HS-5 (cell line): ENCODE measurements at regions not wholly inside any gene's neighbourhood (a gene's known extent, or its start where the extent isn't known, plus 50 kb on each side); places are given as distances from the start of the nearest gene placed in this dataset.

ENCODE experiments used
- DNase-seq: peaks from one replicate; pipeline ENCODE4 v3.0.0-alpha.2; 2012; ENCODE audit warnings: low read depth

GRCh38 chr5:176733406-176734262 is 76.7 kb upstream of the UNC5A start:
- no peak for DNase-seq

GRCh38 chr5:176734756-176735342 is 75.5 kb upstream of the UNC5A start:
- no peak for DNase-seq

GRCh38 chr5:176735383-176736265 is 74.7 kb upstream of the UNC5A start:
- DNase-seq = no peak

- no peak for DNase-seq
Measured at GRCh38 chr5:176736301-176736930, 73.9 kb upstream of the UNC5A start.

- DNase-seq = no peak
Measured at GRCh38 chr5:176736931-176737745, 73.2 kb upstream of the UNC5A start.

- DNase-seq = no peak
Measured at GRCh38 chr5:176737746-176738636, 72.4 kb upstream of the UNC5A start.

- DNase-seq = no peak
Measured at GRCh38 chr5:176738637-176739250, 71.6 kb upstream of the UNC5A start.

- DNase-seq = no peak
Measured at GRCh38 chr5:176739461-176740051, 70.8 kb upstream of the UNC5A start.

- DNase-seq = no peak
Measured at GRCh38 chr5:176740131-176740701, 70.1 kb upstream of the UNC5A start.

GRCh38 chr5:176740702-176741496 is 69.5 kb upstream of the UNC5A start:
- no peak for DNase-seq

- DNase-seq = no peak
Measured at GRCh38 chr5:176741561-176742211, 68.7 kb upstream of the UNC5A start.

GRCh38 chr5:176742246-176743105 is 67.9 kb upstream of the UNC5A start:
- no peak for DNase-seq

- no peak for DNase-seq
Measured at GRCh38 chr5:176743136-176743861, 67.1 kb upstream of the UNC5A start.

GRCh38 chr5:176743868-176744583 is 66.3 kb upstream of the UNC5A start:
- no peak for DNase-seq

- no peak for DNase-seq
Measured at GRCh38 chr5:176744584-176744965, 65.8 kb upstream of the UNC5A start.
